Adrenal gland (tissue), 5 donors: ENCODE measurements at regions not wholly inside any gene's neighbourhood (a gene's known extent, or its start where the extent isn't known, plus 50 kb on each side); places are given as distances from the start of the nearest gene placed in this dataset.

Source experiments
- POLR2A ChIP-seq, 2 donors: fragments of 450-650 bp; IDR thresholded peaks; one replicate each; pipeline ENCODE4 v1.6.1; 2017; ENCODE audit warnings: antibody characterized with exemption in 2 of 2, mild to moderate bottlenecking in 2 of 2, moderate library complexity in 1 of 2
- TF ChIP-seq, protein P1 (sequence below), 6 experiments: fragments of 450-650 bp in 4 of 6; fragments of 200-600 bp in 2 of 6; sonication (generic) in 1 of 6; IDR thresholded peaks; 1 replicate in 5 of 6; 2 replicates in 1 of 6; pipeline versions ENCODE4 v1.5.1 to v1.8.0; 2016 to 2021; ENCODE audit warnings: antibody characterized with exemption in 6 of 6, mild to moderate bottlenecking in 2 of 6, moderate library complexity in 1 of 6
- donor health status: DM: no; HTN: no; CAD: no.

DNA sequence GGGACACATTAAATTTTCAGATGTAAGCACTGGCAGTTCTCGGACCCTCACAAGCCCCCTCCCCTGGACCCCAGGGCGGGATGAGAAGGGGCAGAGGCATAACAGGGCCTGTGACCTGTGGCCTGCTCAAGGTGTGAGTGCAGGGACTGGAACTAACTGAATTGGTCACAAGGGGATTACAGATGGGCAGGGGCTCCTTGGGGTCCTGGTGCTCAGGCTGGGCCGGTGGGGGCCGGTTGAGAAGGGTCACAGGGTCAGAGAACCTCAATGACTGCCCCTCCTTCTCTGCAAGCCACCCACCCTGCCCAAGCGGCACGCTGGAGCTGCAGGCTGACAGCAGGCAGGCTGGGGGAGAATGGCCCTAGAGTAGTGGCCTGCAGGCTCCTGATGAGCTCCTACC is 80.8 kb upstream of the PCBD1 start:
- TF ChIP-seq, protein P1, sequence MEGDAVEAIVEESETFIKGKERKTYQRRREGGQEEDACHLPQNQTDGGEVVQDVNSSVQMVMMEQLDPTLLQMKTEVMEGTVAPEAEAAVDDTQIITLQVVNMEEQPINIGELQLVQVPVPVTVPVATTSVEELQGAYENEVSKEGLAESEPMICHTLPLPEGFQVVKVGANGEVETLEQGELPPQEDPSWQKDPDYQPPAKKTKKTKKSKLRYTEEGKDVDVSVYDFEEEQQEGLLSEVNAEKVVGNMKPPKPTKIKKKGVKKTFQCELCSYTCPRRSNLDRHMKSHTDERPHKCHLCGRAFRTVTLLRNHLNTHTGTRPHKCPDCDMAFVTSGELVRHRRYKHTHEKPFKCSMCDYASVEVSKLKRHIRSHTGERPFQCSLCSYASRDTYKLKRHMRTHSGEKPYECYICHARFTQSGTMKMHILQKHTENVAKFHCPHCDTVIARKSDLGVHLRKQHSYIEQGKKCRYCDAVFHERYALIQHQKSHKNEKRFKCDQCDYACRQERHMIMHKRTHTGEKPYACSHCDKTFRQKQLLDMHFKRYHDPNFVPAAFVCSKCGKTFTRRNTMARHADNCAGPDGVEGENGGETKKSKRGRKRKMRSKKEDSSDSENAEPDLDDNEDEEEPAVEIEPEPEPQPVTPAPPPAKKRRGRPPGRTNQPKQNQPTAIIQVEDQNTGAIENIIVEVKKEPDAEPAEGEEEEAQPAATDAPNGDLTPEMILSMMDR (IDR thresholded peaks at IDR 0.05) = no peak
- no peak for TF ChIP-seq POLR2A (IDR thresholded peaks at IDR 0.05)
